ENCODE measurements at regions not wholly inside any gene's neighbourhood (a gene's known extent, or its start where the extent isn't known, plus 50 kb on each side); places are given as distances from the start of the nearest gene placed in this dataset.

DNA sequence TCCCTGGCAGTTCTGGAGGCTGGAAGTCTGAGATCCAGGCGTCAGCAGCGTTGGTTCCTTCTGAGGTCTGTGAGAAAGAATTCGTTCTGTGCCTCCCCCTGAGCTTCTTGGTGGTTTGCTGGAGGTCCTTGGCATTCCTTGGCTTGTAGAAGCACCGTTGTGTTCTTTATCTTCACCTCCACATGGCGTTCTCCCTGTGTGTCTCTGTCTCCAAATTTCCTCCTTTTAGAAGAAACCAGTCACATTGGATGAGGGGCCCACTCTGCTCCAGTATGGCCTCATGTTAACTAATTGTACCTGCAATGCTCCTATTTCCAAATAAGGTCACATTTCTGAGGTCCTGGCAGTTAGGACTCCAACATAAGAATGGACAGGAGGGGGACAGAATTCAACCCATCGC is 73.0 kb upstream of the BACH2 start:
- TF ChIP-seq EZH2phosphoT487 (IDR thresholded peaks at IDR 0.05; ENCODE audit: low read depth, severe bottlenecking, unreplicated experiment) = no peak
- TF ChIP-seq, protein P1, sequence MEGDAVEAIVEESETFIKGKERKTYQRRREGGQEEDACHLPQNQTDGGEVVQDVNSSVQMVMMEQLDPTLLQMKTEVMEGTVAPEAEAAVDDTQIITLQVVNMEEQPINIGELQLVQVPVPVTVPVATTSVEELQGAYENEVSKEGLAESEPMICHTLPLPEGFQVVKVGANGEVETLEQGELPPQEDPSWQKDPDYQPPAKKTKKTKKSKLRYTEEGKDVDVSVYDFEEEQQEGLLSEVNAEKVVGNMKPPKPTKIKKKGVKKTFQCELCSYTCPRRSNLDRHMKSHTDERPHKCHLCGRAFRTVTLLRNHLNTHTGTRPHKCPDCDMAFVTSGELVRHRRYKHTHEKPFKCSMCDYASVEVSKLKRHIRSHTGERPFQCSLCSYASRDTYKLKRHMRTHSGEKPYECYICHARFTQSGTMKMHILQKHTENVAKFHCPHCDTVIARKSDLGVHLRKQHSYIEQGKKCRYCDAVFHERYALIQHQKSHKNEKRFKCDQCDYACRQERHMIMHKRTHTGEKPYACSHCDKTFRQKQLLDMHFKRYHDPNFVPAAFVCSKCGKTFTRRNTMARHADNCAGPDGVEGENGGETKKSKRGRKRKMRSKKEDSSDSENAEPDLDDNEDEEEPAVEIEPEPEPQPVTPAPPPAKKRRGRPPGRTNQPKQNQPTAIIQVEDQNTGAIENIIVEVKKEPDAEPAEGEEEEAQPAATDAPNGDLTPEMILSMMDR (IDR thresholded peaks at IDR 0.05; ENCODE audit: poor library complexity) = no peak
- no peak for TF ChIP-seq EZH2 (IDR thresholded peaks at IDR 0.05; ENCODE audit: borderline replicate concordance)

All from hepatocyte (in vitro differentiated cells).